ENCODE measurements at regions not wholly inside any gene's neighbourhood (a gene's known extent, or its start where the extent isn't known, plus 50 kb on each side); places are given as distances from the start of the nearest gene placed in this dataset.

- DNase-seq (ENCODE audit: low spot score): no peak
These were observed 163.1 kb upstream of the FAT1 start for GRCh38 chr4:186886759-186887158.

- DNase-seq (ENCODE audit: low spot score): peak; percentile 15
These were observed 163.6 kb upstream of the FAT1 start for GRCh38 chr4:186887291-186887700.

- DNase-seq (ENCODE audit: low spot score): no peak
These were observed 164.1 kb upstream of the FAT1 start for GRCh38 chr4:186887752-186888151.

DNA sequence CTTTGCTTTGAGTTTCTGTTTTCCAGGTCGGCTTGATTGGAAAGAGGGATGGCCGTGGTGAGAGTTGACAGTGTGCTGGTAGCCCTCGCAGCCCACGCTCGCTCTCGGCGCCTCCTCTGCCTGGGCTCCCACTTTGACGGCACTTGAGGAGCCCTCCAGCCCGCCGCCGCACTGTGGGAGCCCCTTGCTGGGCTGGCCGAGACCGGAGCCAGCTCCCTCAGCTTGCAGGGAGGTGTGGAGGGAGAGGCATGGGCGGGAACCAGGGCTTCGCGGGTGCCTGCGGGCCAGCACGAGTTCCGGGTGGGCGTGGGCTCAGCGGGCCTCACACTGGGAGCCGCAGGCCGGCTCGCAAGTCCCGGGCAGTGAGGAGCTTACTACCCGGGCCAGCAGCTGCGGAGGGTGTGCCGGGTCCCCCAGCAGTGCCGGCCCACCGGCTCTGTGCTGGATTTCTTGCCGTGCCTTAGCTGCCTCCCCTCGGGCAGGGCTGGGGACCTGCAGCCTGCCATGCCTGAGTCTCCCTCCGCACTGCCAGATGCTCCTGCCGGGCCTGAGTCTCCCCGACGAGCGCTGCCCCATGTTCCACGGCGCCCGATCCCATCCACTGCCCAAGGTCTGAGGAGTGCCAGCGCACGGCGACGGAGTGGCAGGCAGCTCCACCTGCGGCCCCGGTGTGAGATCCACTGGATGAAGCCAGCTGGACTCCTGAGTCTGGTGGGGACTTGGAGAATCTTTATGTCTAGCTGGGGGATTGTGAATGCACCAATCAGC is 166.4 kb upstream of the FAT1 start:
- no peak for DNase-seq (ENCODE audit: low spot score)

- no peak for DNase-seq (ENCODE audit: low spot score)
These were observed 168.3 kb upstream of the FAT1 start for GRCh38 chr4:186891859-186892486.

GRCh38 chr4:186898367-186898766 is 174.7 kb upstream of the FAT1 start:
- no peak for DNase-seq (ENCODE audit: low spot score)

DNA sequence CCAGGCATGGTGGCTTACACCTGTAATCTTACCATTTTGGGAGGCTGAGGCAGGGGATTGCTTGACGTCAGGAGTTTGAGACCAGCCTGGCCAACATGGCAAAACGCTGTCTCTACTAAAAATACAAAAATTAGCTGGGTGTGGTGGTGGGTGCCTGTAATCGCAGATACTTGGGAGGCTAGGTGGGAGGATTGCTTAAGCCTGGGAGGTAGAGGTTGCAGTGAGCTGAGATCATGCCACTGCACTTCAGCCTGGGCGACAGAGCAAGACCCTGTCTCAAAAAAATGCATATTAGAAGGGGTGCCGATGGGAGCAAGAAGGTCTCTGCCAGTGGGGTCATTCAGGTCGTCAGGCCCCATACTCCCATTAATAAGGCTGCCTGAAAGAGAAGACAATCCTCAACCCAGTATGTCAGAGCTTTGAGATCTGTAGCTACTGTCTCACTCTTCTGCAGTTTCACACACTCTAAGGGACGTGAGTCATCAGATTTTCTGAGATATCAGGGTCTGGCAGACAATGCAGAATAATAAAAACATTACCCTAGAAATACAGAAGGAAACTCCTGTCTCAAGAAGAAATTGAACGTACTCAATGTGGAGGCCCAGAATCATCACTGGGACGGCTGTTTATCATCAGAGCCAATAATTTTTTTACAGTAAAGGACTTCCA is 176.7 kb upstream of the FAT1 start:
- DNase-seq (ENCODE audit: low spot score): peak; percentile 50

- DNase-seq (ENCODE audit: low spot score): no peak
These were observed 177.3 kb upstream of the FAT1 start for GRCh38 chr4:186900984-186901383.

- no peak for DNase-seq (ENCODE audit: low spot score)
These were observed 178.2 kb upstream of the FAT1 start for GRCh38 chr4:186901850-186902249.

DNA sequence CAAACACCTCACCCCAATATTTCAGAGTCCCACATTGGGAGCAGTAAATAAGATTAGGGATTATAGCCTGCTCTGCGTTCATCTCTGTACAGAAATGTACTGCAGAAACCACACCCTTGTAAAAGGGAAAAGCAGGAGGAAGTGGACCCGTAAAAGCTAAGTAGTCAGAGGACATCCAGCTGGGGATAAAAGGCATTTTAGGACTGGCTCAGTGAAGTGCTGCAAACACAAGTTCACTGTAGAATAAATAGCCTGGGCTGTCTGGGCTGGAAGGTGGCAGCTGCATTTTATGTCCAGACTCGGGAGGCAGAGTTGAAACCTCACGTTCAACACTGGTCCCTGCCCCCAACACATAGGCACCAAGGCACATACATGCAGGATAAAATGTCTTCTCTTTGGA is 178.7 kb upstream of the FAT1 start:
- DNase-seq (ENCODE audit: low spot score): peak; percentile 5

GRCh38 chr4:186904101-186904500 is 180.4 kb upstream of the FAT1 start:
- peak; percentile 5 for DNase-seq (ENCODE audit: low spot score)

DNA sequence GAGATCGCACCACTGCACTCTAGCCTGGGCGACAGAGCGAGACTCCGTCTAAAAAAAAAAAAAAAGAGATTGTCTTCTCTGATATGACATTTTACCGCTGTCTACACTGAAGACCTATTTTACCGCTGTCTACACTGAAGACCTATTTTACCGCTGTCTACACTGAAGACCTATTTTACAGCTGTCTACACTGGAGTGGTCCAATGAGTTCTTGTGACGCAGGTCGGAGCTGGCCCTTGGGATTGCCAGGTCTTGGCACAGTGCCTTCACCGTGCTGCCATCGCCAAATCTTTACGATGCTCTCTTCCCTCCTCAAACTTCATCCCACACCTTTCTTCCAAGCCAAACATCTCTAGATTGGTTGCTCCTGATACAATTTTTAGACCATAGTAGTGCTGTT is 183.1 kb upstream of the FAT1 start:
- DNase-seq (ENCODE audit: low spot score): no peak

DNA sequence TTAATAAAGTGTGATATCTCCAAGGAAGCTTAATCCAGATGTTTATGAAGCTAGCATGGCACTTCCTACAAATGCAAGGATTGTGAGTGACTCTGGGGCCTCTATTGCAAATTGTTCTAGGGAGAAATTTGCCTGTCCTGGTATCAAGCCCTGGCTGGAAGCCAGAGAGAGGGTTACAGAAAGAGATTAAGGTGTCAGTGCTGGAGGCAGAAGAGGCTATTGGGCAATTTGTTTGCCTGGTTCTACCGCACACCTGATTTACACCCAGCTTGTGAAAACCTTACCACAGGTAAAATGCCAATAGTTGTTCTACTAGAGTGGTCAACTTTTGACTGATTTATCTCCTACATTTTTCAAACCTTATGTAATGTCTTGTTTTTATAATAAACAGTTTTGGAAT is 186.7 kb upstream of the FAT1 start:
- no peak for DNase-seq (ENCODE audit: low spot score)

DNA sequence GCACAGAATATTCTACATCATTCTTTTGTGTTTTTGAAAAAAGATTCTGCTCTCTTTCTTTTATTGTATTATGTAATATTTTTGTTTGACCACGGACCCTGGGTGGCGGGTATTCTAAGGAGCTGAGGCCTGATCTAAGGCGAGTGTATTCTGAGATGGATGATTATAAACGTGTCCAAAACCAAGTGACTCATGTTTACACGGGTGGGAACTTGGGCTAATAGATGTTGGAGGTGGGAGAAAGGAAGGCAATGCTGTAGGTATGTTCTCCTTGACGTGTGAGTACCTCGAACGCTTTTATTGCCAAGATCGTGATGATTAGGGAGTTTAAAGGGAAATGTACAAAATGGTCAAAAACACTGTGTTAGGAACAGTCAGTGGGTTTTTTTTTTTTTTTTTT is 188.9 kb upstream of the FAT1 start:
- no peak for DNase-seq (ENCODE audit: low spot score)

DNA sequence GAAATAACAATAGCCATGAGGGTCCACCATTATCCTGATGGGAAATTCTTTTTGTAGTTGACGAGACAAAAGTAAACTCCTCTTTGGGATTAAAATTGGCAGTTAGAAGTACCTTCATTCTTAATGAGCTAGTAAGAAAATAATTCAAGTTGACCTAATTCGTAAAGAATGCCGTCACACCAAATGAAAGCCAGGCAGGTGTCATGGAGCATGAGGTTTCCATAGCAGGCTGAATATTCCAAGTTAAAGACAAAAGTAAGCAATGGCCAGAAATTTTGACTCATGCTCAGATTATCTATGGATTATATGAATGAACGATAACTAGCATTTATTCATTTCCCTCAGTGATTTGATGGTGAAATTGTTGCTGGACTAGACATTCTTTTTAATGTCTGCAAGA is 192.2 kb upstream of the FAT1 start:
- DNase-seq (ENCODE audit: low spot score): no peak

DNA sequence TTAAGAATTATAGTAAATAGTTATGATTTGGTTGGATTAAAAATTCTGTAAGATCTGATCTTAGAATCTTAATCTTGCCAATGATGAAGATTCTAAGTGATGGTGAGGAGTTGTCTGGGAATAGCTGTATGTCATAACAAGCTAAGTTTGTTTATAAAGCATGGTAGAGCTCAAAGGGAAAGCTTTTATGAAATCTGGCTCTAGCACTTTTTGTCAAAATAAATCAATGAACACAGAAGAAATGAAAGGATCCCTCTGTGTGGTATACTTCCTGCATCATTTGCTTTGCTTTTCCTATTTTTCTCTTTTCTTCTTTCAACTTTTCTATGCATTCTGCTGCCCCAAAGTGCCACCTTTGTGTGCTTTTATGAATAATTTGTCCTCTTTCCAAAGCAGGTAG is 193.5 kb upstream of the FAT1 start:
- no peak for DNase-seq (ENCODE audit: low spot score)

GRCh38 chr4:186918466-186918865 is 194.8 kb upstream of the FAT1 start:
- no peak for DNase-seq (ENCODE audit: low spot score)

DNA sequence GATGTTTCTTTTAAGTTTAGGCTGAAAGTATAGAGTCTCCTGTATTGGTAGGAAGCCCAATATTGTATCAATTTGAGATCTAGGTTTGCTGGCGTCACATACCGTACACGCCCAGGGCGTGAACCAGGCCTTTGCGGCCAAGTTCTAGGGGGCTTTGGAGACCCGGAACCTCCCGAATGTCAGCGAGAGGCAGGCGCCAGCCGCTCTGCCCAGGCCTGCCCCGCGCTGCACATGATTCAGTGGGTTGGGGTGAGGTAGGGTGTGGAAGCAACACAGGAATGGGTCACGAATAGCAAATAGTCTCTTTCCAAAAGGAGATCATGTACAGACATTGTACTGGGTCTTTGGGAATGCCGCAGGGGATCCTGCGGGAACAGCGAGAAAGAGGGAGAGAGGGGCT is 195.7 kb upstream of the FAT1 start:
- DNase-seq (ENCODE audit: low spot score): no peak

DNA sequence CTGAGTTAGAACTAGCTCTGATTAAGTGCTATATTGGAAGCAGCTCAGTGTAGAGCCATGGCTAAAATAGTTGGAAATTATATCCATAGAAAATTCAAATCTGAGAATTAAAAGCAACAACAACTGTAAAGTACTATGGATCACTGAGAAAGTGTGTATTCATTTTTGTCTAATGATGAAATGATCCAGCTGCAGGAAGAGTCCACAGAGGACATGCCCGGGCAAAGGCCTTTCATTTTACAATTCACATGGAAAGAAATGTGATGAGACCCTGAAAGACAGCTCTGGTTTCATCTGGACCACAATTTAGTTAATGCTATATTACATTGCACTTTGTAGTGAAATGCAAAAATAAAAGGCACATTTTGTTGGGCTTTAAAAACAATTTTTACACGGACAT is 196.8 kb upstream of the FAT1 start:
- peak; percentile 38 for DNase-seq (ENCODE audit: low spot score)

DNA sequence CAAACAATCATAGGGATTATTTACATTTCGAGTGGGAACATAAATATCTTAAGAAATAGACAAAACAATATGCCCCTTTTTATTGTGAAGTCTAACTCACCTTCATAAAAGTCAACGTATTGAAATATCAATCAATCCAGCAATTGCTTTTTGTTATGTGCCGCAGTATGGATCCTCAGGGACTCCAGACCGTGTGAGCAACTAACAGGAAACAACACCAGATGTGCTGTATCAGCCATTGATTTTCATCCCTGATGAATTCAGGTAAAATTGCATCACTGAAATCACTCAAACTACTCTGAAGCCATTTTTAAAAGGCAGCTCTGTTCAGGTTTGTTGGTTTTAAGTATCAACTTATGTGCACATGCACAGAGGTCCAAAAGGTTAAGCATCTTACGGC is 197.3 kb upstream of the FAT1 start:
- no peak for DNase-seq (ENCODE audit: low spot score)

DNA sequence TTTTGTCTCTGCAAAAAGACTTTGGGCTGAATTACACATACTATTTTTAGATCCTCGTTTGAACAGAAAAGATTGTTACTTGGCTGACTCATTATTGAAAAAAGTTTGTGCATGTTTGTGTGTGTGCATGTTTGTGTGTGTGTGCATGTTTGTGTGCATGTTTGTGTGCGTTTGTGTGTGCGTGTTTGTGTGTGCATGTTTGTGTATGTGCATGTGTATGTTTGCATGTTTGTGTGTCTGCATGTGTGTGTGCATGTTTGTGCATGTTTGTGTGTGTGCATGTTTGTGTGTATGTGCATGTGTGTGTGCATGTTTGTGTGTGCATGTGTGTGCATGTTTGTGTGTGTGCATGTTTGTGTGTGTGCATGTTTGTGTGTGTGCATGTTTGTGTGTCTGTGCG is 201.1 kb upstream of the FAT1 start:
- DNase-seq (ENCODE audit: low spot score): no peak

DNA sequence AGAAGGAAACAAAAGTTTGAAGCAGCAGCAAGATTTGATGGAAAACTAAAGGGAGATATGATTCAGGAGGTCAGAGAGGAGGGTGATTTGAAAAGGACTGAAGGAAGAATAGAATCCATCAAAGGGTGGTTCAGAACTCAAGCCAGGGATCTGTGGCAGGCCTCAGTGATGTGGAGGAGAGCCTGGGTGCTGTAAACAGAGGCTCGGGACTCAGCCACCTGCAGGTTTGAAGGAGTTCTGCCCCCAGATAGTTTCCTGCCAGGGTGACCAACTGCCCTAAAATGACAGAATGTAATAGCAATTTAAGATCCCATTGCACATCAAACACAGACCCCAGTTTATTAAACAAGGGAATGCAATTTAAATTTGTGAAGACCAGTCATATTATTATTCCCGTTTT is 204.0 kb upstream of the FAT1 start:
- no peak for DNase-seq (ENCODE audit: low spot score)

- no peak for DNase-seq (ENCODE audit: low spot score)
These were observed 206.4 kb upstream of the FAT1 start for GRCh38 chr4:186930024-186930423.

Measured in umbilical cord (tissue), 1 donor.